ENCODE measurements at regions not wholly inside any gene's neighbourhood (a gene's known extent, or its start where the extent isn't known, plus 50 kb on each side); places are given as distances from the start of the nearest gene placed in this dataset.

DNA sequence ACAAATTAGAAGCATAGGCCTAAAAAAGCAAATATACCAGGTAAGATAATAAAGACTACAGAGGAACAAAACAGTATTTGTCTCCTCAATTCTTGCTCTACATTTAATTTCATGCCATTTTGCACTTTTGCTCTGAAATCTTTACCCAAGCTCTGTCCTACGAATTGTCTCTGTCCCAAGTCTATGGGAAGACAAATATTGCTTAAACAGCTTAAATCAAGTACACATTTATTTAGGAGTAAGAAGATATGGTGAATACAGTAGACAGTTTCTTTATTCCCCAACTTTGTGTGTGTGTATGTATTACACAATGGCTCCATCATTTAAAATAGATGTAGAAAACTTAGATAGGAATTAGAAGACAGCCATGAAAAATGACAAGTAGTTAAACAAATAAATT lies 163.5 kb upstream of the POU5F2 start:
- SMC1A ChIA-PET (ENCODE audit: uncharacterized antibody, unreplicated experiment): interaction anchor here (1.3 kb wide), 1 partner anchor 11 kb away, joined by 3 read pairs; no protein-coding TSS in a partner anchor
- TF ChIP-seq, protein P1, sequence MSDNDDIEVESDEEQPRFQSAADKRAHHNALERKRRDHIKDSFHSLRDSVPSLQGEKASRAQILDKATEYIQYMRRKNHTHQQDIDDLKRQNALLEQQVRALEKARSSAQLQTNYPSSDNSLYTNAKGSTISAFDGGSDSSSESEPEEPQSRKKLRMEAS (IDR thresholded peaks at IDR 0.05; ENCODE audit: low read depth, low read length): no peak
- TF ChIP-seq CBX3 (IDR thresholded peaks at IDR 0.05; ENCODE audit: borderline replicate concordance, low read depth): no peak
- no peak for TF ChIP-seq SP1 (IDR thresholded peaks at IDR 0.05; ENCODE audit: low read depth, low read length)
- TF ChIP-seq, protein P2, sequence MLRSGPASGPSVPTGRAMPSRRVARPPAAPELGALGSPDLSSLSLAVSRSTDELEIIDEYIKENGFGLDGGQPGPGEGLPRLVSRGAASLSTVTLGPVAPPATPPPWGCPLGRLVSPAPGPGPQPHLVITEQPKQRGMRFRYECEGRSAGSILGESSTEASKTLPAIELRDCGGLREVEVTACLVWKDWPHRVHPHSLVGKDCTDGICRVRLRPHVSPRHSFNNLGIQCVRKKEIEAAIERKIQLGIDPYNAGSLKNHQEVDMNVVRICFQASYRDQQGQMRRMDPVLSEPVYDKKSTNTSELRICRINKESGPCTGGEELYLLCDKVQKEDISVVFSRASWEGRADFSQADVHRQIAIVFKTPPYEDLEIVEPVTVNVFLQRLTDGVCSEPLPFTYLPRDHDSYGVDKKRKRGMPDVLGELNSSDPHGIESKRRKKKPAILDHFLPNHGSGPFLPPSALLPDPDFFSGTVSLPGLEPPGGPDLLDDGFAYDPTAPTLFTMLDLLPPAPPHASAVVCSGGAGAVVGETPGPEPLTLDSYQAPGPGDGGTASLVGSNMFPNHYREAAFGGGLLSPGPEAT (IDR thresholded peaks at IDR 0.05; ENCODE audit: low read depth): no peak
- no peak for TF ChIP-seq ASH2L (IDR thresholded peaks at IDR 0.05; ENCODE audit: borderline replicate concordance, low read depth)
- TF ChIP-seq RCOR1 (conservative IDR thresholded peaks at IDR 0.05; ENCODE audit: low read depth, low read length): no peak
- no peak for TF ChIP-seq BHLHE40 (IDR thresholded peaks at IDR 0.05; ENCODE audit: borderline replicate concordance in 1 of 2, low read depth in 2 of 2, low read length in 1 of 2)
- TF ChIP-seq HDAC6 (IDR thresholded peaks at IDR 0.05; ENCODE audit: unreplicated experiment): no peak
- intact Hi-C loops (cut with micrococcal nuclease; ENCODE audit: unreplicated experiment): no loop called here

More for the DNA sequence above, 163.5 kb upstream of the POU5F2 start:
- DNase-seq (ENCODE audit: low read depth, low spot score): no peak
- no TSS peak for BruUV-seq (replicated peaks)
- Histone ChIP-seq H3K27ac (ENCODE audit: control insufficient read depth, insufficient read depth) (no peak overlapping the region), H3K9me3 (replicated peaks; ENCODE audit: control insufficient read depth, insufficient read depth, low read length) (no peaks in the 10 kb centered on the region), H4K20me1 (ENCODE audit: control insufficient read depth, insufficient read depth) (no peaks in the 10 kb centered on the region), H3K4me1 (ENCODE audit: control insufficient read depth, insufficient read depth, low read length) (no peaks in the 10 kb centered on the region), H2AFZ (ENCODE audit: control insufficient read depth, low read depth, low read length) (no peak overlapping the region), H3K9ac (ENCODE audit: control insufficient read depth, insufficient read depth, low read length) (no peak overlapping the region), H3K4me3 (no peak overlapping the region), H3K27me3 (replicated peaks in 1 of 2; ENCODE audit: control insufficient read depth in 2 of 2, insufficient read depth in 2 of 2, low read length in 1 of 2) (no peaks in the 10 kb centered on the region), H3K36me3 (ENCODE audit: control insufficient read depth in 2 of 2, insufficient read depth in 2 of 2, low read length in 1 of 2) (no peaks in the 10 kb centered on the region), H3K4me2 (ENCODE audit: control insufficient read depth, insufficient read depth) (no peak overlapping the region), H3K79me2 (ENCODE audit: control insufficient read depth, insufficient read depth, low read length) (no peaks in the 10 kb centered on the region)
- in situ Hi-C loops (cut with MboI): no loop called here
- ATAC-seq: no peak
- ChIA-PET CTCF (interaction anchor here (0.6 kb wide), 1 partner anchor 124 kb away, joined by 3 read pairs; no protein-coding TSS in a partner anchor), POLR2A (no interaction called here), RAD21 (ENCODE audit: unreplicated experiment) (no interaction called here)
- FAIRE-seq: no peak
- 92% methylated on average over 1 of the region's 1 CpG for WGBS (ENCODE audit: insufficient coverage, insufficient replicate concordance, low lambda C conversion rate, missing lambda C conversion rate)

Measured in GM12878 (cell line).